GM19397 (cell line): ENCODE measurements at regions not wholly inside any gene's neighbourhood (a gene's known extent, or its start where the extent isn't known, plus 50 kb on each side); places are given as distances from the start of the nearest gene placed in this dataset.

Experiments
- ATAC-seq: cut with Tn5 transposase; IDR thresholded peaks from one replicate; pipeline ENCODE4 v1.9.1; 2021; ENCODE audit warnings: mild to moderate bottlenecking, moderate library complexity; ENCODE audit not compliant: unreplicated experiment

DNA sequence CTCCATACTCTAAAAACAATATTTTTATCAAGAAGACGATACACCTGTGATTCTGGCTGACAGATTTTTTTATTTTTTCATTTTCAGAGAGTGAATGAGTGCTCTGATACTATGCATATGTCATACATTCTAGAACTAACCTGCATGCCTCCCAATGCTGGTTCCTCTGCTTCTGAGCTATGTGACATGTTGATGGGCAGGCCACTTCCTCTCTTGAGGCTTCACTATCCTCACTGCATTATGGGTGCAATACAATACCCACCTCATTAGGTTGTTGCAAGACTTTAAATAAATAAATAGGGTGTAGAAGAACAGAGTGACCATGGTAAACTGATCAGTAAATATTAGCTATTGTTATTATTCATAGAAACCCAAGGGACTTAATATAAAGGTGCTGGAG lies 408.3 kb downstream of the HNRNPD start:
- no peak for ATAC-seq

DNA sequence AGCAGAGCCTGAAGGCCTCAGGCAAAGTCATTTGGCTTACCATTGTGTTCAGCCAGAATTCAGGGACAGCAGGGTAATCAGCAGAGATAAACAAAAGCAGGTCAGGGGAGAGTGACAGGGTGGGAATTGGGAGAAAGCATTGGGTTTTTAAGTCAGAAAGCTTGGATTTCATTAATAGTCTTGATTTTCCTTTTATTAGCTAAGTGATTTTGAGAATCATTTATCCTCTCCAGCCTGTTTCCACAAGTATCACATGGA lies 410.1 kb downstream of the HNRNPD start:
- ATAC-seq: no peak

DNA sequence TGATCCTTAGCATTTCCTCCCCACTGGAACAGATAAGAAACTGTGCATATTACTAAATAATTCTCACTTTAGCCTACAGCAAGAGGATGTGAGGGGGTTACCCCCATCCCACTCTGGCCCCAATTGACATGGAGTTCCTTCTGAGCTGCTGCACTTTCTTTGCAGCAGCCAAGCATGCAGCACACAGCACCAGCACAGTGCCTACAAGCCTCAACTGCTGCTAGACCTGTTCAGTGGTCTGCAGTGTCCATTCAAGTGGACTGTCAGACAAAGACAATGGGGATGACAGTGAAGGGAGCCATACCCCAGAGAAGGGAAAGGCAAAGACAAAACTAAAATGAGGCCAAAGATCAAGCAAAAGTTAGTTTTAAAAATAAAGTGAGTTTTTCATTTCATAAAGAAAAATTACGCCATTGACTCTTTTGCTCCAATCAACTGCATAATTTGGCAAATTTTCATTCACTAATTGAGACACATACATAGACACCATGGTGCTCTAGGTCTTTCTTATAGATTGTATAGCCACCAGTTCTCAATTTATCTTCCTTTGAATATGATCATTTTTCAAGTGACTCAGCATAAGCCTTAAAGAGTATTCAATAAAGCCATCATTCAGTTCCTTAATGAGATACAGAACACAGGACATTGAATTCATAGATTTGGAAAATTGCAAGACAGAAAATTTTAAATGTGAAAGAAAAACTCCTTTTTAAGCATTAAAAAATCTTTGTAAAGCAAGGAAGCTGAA lies 410.6 kb downstream of the HNRNPD start:
- no peak for ATAC-seq

DNA sequence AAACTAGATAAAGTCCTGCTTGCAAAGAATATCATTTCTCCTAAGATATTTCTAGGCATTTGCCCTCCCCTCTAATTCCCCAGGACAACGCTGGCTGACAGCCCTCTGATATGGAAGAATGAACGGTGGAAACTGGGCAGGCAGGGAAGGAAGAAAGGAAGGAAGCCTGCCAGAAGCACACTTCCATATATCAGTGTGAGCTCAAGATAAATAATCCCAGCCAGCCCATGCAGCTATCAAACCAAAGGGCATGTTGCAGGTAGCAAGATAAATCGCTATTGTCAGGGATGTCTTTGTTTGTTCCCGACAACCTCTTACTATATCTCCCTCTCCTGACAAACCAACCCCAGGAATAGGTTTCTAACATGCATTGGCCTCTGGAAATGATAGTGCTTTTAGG lies 412.8 kb downstream of the HNRNPD start:
- ATAC-seq: no peak

DNA sequence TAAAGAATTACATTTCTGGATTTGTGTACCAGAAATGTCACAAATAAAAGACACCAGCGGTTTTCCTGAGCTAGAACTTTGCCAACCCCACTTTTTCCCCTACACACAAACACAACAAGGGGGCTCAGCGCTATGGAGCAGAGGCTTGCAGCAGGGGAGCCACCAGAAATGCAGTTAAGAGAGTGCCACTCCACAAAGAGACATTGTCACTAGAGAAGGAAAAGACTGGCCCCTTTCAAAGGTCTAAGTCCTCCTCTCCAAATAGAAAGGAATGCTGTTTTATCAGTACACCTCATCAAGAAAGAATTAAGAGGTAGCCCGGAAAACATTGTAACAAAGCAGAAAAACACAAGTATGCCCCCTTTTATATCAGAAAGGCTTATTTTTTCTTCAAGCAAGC lies 419.5 kb downstream of the HNRNPD start:
- ATAC-seq: no peak

DNA sequence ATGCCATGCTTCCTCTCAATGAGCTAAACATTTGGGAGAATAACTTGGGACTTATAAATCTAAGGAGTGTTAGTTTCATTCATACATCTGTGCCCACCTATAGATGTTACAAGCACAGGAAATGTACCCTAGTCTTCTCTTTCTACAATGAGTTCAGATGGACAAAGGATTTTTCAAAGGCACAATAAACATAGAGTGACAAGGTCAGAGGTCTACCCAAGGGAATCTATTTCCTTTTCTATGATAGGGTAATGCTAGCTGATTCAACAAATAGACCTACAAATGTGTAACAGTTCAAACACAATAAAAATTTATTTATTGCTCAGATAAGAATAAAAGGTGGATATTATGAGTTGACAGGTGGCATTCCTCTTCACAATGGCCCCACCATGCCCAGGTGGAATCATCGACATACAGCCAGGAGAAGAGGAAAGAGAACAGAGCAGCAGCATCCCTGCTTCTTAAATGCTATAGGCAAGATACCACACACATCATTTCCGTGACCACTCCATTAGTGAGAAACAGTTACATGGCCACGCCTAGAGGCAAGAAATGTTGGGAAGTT lies 421.8 kb downstream of the HNRNPD start:
- ATAC-seq: no peak

DNA sequence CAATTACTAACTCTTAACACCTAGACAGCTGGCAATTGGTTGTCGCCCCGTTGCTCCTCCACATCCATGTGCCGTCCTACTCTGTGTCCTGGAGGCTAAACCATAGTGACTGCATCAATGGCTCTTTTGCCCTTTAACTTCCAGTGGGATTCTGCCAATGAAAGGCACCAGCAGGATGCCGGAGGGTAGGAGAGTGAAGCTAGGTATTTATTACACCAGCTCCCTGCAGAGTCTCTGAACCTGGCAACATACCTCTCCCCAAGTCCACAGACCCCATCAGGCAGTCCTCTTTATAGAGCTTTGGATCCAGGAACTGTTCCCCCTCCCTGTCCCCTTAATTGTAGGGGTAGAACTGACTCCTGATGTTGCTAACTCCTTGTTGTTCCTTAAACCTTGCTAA lies 426.8 kb downstream of the HNRNPD start:
- no peak for ATAC-seq

DNA sequence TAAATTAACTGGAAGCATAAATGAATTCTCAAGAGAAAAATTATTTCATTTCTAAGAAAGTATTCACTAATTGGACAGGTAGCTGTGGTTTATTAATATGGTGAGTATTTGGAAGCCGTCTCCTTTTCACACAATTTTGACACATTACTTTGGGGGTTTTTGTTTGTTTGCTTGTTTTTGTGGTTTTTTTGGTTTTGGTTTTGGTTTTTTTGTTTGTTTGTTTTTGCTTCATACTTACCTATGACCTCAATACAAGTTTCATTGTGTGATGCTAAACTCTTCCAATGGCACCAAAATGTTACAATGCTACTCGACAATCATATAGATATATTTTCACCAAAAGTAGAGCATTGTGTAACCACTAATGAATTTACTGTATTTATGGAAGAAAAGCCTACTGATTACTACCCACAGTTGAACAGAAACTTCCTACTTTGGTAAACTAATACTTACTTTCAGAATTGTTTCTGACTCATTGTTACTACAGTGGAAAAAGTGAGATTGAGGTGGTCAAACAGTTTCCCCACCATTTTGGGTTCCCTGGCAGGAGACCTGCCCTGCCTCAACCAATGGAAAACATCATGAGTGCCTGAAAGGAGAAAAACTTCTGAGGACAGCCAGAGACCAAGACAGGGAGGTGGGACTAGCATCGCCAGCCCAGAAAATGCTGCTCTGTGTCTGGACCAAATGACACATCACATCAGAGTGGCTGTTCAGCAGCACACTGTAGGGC lies 443.1 kb downstream of the HNRNPD start:
- ATAC-seq: no peak

DNA sequence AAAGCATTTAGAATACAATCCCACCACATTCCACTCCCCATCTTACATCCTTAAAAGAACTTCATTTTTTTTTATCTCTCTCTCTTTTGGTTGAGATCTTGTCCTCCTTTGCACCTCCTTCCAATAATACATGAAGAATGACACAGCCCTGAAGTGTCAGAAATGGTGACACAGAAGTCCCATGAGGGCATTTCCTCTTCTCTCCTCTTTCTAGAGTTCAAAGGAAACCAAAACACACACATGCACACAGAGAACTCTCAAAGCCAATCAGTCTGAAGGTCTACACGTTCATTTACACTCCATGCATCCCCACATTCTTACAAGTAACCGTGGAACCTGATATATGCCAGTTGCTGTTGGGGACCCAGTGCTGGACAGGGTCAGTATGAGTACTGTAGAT lies 450.7 kb downstream of the HNRNPD start:
- no peak for ATAC-seq

DNA sequence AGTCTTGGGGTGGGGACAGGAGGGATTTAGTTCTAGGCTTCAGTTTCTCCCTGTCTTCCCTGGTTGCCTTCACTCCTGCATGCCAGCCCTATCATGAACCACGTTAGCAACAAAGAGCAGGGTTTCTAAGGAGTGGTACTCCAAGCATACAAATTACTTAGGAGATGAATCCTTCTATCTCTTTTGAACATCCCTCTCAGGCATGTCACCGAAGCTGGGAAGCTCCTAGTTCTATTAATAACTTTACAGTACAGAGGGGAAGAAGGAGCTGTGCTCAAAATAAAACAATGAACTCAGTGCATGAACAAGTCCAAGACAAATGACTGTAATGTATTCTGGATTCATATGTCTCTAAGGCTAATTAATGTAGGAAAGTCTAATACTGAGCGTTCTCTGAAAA lies 450.6 kb upstream of the RASGEF1B start:
- no peak for ATAC-seq

DNA sequence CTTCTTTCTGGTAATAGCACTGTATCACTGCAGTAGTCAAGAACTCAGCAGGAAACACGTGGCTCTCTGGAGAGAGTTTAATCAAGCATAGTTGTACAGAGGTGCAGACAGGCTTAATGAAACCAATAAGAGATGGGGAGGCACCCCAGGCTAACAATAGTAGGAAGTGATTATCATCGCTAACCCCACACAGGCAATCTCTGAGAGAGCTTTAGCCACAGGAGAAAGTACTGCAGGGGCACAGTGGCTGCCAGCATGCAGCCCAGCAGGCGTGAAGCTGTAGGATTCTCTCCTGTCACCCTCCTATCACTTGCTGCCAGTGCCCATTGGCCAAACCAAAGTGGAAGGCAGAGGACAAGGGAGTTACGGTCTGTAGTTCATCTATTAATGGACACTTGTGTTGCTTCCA lies 450.0 kb upstream of the RASGEF1B start:
- no peak for ATAC-seq

DNA sequence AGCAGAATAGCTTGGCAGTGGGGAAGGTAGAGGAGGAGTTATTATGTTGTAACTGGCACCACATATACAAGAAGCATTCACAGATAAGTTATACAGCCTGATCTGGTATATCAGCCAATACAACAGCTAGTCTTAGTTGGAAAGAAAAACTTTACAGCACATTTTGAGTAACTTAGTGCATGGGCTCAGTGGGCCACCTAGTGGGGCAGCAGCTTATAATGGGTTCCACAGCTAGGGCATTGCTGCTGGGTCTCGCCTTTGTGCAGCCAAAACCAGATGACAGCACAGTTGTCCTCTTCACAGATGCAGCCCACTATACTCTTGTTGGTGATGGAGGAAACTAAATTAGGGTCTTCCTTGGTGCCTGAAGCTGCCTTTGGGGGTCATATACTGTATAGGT lies 448.1 kb upstream of the RASGEF1B start:
- ATAC-seq: no peak

DNA sequence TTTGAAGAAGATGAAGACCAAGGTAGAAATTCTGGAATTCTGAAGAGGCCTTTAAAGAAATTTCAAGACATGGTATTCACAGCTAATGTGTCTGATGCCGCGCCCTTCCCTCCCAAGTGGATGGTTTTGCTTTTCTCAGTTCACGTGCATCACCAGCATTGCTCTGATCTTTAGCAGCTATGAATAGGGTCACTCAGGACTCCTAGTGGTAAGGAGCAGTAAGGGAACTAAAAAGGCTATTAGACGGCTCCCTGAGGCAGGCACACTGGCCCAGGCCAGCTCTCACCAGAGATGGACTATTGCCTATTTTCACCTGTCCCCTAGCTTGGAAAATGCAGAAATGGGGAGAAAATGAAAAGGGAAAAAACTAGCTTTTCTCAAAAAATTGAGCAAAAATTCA lies 447.5 kb upstream of the RASGEF1B start:
- ATAC-seq: peak; percentile 69

DNA sequence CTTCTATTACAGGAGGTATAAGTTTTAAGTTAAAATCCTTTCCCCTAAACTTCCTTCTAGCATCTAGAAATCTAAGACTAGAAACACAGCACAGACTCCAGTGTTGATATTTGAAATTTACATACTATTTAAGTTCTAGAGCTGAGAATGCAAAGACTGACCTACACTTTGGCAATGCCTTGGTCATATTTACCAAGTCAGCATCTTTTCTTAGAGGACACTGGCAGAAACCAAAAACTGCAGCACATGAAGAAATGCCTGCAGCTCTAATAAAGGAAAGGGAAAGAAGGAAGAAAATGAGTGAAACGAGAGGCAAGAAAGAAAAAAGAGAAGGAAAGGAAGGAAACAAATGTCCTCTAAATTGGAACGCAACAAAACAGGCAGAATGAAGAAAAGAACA lies 443.7 kb upstream of the RASGEF1B start:
- no peak for ATAC-seq

DNA sequence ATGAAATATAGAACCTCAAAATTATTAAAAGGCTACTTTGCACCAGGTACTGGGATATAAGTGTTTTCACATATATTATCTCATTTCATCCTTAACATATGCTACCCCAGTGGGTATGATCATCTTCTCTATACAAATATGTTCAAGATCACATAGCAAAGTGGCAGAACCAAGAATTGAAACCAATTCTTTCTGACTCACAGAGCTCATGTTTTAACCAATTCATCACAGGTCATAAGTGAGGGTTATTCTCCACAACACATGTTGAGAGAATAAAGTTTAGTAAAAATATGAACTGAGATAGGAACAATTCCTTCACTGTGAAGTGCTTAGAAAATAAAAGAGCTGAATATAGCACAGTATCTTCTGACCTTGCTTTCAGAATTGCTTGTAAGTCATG lies 442.9 kb upstream of the RASGEF1B start:
- ATAC-seq: no peak

DNA sequence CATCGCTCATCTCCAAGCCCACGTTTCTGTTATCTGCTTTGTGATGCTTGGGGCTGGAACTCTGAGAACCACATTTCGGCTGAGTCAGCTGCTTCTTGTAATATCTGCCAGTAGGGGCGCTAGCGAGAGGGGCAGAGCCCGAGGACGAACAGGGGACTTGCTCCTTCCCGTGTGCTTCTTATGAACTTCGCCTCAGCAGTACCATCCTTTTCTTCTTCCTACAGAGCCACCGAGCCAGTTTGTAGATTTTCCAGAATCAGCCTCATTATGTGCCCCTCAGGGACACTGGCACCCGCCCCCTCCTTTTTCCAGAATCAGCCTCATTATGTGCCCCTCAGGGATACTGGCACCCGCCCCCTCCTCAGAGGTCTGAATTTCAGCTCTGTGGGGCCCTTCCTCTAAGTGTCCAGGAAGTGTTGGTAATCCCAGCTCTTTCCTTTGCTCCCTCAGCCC lies 441.7 kb upstream of the RASGEF1B start:
- peak; percentile 81 for ATAC-seq

DNA sequence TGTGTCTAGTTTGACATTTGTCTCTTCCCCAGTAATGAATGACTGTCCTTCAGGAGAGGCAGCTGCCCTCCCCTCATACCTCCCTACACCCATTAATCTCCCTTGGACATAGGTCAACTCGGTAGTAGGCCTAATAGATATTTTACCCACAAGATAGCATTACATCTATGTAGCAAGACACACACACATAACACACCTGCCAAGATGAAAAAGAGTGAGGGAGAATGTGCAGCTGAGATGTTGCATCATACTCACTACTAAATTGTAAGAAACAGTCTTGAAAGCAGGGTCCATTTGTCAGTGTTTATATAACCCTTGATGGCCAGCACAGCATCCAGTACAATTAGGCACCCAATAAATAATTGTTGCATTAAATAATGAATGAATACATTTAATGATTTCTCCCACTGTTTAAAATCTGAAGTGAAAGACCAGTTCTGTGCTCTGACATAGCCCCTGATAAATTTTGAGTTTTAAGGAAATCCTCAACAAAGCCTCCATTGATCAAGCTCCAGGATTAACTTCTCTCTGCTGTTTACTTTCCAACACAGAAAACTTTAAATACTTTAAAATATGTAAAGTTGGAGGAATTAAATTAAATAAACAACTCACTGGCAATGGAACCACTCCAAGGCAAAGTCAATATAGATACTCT lies 440.8 kb upstream of the RASGEF1B start:
- ATAC-seq: no peak

DNA sequence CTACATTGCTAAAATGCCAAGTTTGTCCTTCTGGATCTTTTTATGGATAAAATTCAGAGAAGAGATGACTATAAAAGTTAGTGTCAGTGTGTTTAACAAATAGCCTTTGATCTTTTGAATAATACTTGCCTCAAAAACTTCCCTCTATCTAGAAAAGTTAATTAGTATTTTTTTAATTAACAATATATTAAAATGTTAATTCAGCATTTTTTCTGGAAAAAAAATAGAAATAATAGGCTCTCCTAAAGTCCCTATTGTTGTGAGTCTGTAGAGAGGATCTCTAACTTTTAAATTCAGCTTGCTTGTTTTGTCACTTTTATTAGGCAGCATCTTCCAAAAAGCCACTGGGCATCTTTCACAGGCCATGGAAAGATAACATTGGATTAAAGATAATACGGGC lies 435.2 kb upstream of the RASGEF1B start:
- ATAC-seq: no peak

DNA sequence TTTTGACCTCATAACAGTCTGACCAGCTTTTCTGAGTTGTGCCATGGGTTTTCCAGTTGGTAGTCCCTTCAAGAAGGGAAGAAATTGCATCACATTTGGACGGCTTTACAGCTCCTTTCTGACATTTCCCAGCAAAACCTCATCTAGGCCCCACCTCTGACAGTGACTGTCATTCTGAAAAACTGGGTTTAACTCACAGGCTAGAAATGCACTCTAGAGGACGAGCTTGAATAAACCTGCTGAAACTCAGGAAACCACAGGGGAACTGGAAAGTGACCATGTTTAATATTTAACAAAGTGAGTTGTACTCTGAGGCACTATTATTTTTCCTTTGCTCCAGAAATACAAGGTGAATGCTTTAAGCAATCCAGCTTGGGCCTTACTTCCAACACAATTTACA lies 434.3 kb upstream of the RASGEF1B start:
- peak; percentile 96 for ATAC-seq

DNA sequence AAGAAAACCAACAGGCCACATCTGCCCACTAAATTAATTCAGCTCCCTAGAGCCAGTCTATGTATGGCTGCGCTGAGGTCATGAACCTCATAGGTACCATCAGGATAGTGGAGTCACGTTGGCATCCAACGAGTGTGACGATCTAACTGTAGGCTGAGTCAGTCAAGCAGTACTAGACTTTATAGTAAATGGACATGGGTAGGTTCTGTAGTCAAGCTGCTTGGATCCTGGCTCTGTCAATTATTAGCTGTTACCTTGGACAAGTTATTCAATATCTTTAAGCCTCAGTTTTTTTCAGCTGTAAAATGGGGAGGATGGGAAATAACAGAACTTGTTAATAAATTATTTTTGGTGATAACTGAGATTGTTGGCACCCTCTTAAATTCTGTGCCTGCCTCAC lies 432.4 kb upstream of the RASGEF1B start:
- no peak for ATAC-seq

DNA sequence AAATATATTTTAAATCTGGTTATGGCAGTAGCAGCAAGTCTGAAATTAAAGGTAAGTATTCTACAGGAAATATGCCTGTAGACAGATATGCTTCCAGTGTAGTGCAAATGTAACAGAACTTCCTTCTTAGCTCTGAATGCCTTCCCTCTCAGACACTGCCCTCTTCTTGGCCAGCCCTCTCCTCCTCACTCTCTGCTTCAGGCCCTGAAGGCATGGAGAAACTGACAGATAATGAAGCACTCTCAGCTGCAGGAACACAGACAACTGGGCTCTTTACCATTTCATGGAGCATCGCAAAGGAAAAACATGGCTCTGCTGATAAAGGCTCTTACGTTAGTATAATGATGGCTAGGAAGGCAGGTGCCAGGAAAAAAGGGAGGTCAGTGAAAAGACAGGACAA lies 431.5 kb upstream of the RASGEF1B start:
- ATAC-seq: no peak
